Fibroblast of mammary gland (primary cell): ENCODE measurements at regions not wholly inside any gene's neighbourhood (a gene's known extent, or its start where the extent isn't known, plus 50 kb on each side); places are given as distances from the start of the nearest gene placed in this dataset.

ENCODE experiments used
- DNase-seq: peaks from one replicate; pipeline ENCODE4 v3.0.0-alpha.2; 2010; ENCODE audit warnings: low read depth
- H3K4me3 ChIP-seq: 2 replicates; pipeline ENCODE4 v1.5.1; 2011; ENCODE audit warnings: low read depth, mild to moderate bottlenecking, low read length, moderate library complexity; ENCODE audit not compliant: control insufficient read depth
- TF ChIP-seq, protein P1 (sequence below): conservative IDR thresholded peaks from 2 replicates; pipeline ENCODE4 v1.5.1; 2011; ENCODE audit warnings: low read depth, low read length, inconsistent platforms; ENCODE audit not compliant: control insufficient read depth, insufficient read depth

DNA sequence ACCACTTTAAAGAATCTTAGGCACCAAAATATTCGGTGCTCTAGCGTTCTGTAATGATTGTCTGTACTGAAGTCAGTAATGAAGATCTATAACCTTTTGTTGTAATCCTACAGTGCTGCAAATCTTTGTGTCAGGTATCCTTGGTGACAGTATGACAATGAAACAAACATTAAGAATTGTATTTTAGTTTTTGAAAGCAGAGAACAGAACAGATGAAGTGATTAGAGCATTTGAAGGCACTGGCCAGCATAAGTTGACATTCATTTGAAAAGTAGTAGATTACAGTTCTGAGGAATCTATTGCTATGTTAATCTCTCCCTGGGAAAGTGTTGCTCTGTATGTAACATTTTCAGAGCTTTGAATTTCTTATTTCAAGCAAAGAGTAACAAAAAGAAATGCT lies 451.2 kb downstream of the NUP35 start:
- TF ChIP-seq, protein P1, sequence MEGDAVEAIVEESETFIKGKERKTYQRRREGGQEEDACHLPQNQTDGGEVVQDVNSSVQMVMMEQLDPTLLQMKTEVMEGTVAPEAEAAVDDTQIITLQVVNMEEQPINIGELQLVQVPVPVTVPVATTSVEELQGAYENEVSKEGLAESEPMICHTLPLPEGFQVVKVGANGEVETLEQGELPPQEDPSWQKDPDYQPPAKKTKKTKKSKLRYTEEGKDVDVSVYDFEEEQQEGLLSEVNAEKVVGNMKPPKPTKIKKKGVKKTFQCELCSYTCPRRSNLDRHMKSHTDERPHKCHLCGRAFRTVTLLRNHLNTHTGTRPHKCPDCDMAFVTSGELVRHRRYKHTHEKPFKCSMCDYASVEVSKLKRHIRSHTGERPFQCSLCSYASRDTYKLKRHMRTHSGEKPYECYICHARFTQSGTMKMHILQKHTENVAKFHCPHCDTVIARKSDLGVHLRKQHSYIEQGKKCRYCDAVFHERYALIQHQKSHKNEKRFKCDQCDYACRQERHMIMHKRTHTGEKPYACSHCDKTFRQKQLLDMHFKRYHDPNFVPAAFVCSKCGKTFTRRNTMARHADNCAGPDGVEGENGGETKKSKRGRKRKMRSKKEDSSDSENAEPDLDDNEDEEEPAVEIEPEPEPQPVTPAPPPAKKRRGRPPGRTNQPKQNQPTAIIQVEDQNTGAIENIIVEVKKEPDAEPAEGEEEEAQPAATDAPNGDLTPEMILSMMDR, result no peak
- H3K4me3 ChIP-seq, result no peak overlapping the region
- DNase-seq, result no peak

DNA sequence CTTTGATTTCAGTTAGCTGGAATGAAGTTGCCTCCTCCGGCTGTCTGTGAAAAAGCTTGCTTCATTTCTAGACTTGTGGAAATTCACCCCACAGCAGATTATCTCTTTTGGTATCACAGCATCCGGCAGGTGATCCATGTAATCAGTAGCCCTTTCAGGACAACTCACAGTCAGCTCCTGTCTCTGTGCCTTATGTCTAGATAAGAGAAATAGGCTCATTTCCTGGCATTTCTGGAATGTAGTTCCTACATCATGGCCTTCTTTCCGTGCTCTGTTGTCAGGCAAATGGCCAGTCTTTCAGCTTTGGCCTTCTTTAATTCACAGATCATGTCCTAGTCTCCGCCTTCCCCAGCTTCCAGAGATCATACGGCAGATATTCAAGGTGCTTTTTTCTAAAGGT lies 455.4 kb downstream of the NUP35 start:
- TF ChIP-seq, protein P1, result no peak
- H3K4me3 ChIP-seq, result no peak overlapping the region
- no peak for DNase-seq

DNA sequence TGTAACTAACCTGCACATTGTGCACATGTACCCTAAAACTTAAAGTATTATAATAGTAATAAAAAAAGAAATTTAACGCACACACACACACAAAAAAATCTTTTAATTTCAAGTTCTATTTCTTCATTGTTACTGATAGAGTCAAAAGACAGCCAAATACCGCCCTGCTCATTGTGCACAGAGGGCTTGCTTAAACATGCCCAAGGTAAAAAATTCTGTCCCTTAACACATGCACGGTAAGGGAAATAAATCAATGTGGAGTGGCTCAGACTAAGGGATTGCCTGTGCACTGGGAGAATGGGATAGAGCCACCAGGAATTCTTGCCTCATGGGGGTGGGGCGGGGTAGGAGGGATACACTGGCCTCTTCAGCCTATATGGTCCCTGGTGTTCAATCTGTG lies 468.0 kb downstream of the NUP35 start:
- no peak overlapping the region for H3K4me3 ChIP-seq
- TF ChIP-seq, protein P1, result no peak
- no peak for DNase-seq

DNA sequence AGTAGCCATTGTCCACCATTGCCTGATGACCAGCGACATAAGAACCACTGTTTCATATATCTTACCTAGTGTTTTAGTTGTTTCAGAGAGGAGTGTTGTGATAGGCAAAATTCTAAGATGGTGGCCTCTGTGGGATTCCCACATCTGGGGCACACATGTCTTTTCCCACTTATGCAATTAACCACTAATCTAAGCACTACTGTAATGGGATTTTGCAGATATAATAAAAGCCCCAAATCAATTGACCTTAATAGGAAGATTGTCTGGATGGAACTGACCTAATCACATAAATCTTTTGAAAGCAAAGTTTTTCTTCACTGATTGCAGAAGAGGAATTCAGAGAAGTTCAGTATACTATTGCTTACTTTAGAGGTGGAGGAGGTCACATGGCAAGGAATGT lies 469.9 kb downstream of the NUP35 start:
- TF ChIP-seq, protein P1, result no peak
- no peak for DNase-seq
- no peak overlapping the region for H3K4me3 ChIP-seq

DNA sequence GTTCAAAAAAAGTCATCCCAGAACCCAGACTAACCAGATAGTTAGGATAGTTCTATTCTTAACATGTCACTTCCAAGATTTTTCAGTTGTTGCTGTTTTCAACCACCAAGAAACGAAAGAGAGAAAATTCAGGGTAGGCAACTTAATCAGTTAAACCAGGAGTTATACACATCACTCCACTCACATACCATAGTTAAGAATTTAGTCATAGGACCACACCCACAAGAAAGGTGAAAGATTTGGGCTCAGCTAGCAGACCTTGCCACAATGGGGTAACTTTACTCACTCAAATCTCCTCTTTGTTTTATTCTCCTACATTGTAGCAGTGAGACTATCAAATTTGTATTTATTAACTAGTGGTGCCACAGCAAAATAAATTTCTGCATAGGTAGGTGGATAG lies 473.6 kb downstream of the NUP35 start:
- DNase-seq, result no peak
- H3K4me3 ChIP-seq, result no peak overlapping the region
- TF ChIP-seq, protein P1, result no peak

DNA sequence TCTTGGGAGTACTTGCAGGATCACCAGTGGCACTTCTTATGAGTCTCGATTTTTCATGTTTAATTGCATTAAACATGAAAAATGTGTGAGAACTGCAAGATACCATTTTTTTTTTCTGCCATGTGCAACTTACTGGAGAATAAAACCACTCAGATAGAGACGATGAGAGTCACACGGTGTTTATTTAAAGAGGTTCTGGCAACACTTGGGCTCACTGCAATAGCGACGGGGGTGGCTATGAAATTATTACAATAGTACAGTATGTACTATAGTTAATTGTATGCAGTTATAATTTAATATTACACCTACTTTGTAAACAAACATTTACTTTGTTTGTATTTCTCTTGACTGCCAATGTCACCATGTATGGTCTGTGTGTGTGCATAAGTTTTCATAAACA lies 479.8 kb downstream of the NUP35 start:
- no peak for DNase-seq
- TF ChIP-seq, protein P1, result no peak
- no peak overlapping the region for H3K4me3 ChIP-seq

DNA sequence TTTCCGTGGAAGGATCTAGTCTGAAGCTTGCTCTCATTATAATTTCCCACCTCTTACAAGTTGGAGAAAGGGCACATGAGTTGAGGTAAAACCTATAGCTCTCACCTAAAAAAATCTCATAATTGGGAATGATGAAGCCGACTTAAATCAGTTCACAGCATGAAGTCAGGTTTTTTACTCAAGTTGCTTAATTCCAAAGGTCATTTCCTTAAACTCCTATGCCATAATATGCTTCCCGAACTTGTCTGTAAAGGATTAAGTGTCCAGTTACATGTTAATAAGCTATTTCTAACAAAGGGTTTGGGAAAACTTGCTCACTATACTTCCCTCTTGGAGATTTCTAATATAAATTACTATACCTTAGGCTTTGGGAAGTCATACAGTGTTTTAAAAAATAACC lies 481.2 kb downstream of the NUP35 start:
- no peak for DNase-seq
- TF ChIP-seq, protein P1, result no peak
- H3K4me3 ChIP-seq, result no peak overlapping the region
